Body of pancreas (tissue), 4 donors: ENCODE measurements at regions not wholly inside any gene's neighbourhood (a gene's known extent, or its start where the extent isn't known, plus 50 kb on each side); places are given as distances from the start of the nearest gene placed in this dataset.

Experiments
- ATAC-seq: fragments of 150-250 bp; one replicate; pipeline ENCODE4 v1.9.1; 2016
- DNase-seq, 4 donors: peaks; one replicate each; pipeline ENCODE4 v3.0.0-alpha.2; 2019
- H3K27ac ChIP-seq, 4 donors: fragments of 200-600 bp; sonication (generic); 1 replicate in 3 of 4; 2 replicates in 1 of 4; pipeline versions ENCODE4 v1.5.1 to v1.6.1; 2016 to 2019; ENCODE audit warnings: mild to moderate bottlenecking in 1 of 4, mixed read lengths in 1 of 4, moderate library complexity in 1 of 4
- H3K27me3 ChIP-seq, 2 donors: fragments of 200-600 bp; sonication (generic); one replicate each; pipeline ENCODE4 v1.6.0; 2016; ENCODE audit warnings: mild to moderate bottlenecking in 1 of 2
- H3K36me3 ChIP-seq, 2 donors: fragments of 200-600 bp; sonication (generic); replicated peaks in 1 of 2; 2 replicates each; pipeline ENCODE4 v1.5.1; 2016; ENCODE audit warnings: low read depth in 2 of 2; ENCODE audit not compliant: insufficient read depth in 1 of 2
- H3K4me1 ChIP-seq: fragments of 200-600 bp; sonication (generic); one replicate; pipeline ENCODE4 v1.6.0; 2016
- H3K4me3 ChIP-seq, 2 donors: fragments of 200-600 bp; sonication (generic); 1 replicate in 1 of 2; 2 replicates in 1 of 2; pipeline ENCODE4 v1.5.1; 2016 to 2019
- H3K9me3 ChIP-seq, 3 donors: fragments of 200-600 bp; sonication (generic); 1 replicate in 2 of 3; 2 replicates in 1 of 3; pipeline ENCODE4 v1.5.1; 2016
- POLR2A ChIP-seq, 3 donors: fragments of 450-650 bp; IDR thresholded peaks; one replicate each; pipeline ENCODE4 v1.6.1; 2016; ENCODE audit warnings: antibody characterized with exemption in 3 of 3, mild to moderate bottlenecking in 2 of 3
- WGBS, 2 donors: methylation state at CpG; one replicate each; pipeline ENCODE4 v1.1.5; 2017; 5-methylcytosine and 5-hydroxymethylcytosine counted together
- intact Hi-C: fragments of 100-400 bp; cut with DNase I; formaldehyde crosslinking; loops from one replicate; pipeline ENCODE4 v1.15.1; 2023
- TF ChIP-seq, protein P1 (sequence below), 7 experiments: fragments of 450-650 bp in 4 of 7; fragments of 200-600 bp in 3 of 7; sonication (generic) in 3 of 7; IDR thresholded peaks; one replicate each; pipeline ENCODE4 v1.5.1; 2016 to 2019; ENCODE audit warnings: antibody characterized with exemption in 7 of 7

DNA sequence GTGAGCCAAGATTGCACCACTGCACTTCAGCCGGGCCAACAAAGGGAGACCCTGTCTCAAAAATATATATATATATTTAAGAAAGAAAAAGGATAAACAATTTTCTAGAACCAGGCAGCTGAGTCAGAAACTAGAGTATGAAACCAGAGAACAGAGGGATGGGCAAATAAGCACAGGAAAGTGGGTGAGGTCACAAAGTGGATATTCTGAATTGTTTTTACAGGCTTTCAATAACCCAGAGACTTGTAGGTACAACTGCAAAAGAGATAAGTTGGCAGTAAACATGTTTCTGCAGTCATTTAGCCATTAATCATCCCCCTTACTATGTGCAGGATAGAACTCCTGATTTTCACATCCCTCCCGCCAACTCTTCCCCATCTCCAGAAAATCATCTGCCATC, 94.2 kb downstream of the BTG1 start:
- no peak for TF ChIP-seq POLR2A (IDR thresholded peaks at IDR 0.05)
- TF ChIP-seq, protein P1, sequence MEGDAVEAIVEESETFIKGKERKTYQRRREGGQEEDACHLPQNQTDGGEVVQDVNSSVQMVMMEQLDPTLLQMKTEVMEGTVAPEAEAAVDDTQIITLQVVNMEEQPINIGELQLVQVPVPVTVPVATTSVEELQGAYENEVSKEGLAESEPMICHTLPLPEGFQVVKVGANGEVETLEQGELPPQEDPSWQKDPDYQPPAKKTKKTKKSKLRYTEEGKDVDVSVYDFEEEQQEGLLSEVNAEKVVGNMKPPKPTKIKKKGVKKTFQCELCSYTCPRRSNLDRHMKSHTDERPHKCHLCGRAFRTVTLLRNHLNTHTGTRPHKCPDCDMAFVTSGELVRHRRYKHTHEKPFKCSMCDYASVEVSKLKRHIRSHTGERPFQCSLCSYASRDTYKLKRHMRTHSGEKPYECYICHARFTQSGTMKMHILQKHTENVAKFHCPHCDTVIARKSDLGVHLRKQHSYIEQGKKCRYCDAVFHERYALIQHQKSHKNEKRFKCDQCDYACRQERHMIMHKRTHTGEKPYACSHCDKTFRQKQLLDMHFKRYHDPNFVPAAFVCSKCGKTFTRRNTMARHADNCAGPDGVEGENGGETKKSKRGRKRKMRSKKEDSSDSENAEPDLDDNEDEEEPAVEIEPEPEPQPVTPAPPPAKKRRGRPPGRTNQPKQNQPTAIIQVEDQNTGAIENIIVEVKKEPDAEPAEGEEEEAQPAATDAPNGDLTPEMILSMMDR (IDR thresholded peaks at IDR 0.05) = no peak
- H3K27ac ChIP-seq = no peak overlapping the region
- WGBS, 2 donors = 98 to 100% methylated on average over 2 of the region's 2 CpGs
- H3K4me3 ChIP-seq = no peak overlapping the region
- H3K27me3 ChIP-seq = no peaks in the 10 kb centered on the region
- no peaks in the 10 kb centered on the region for H3K9me3 ChIP-seq
- H3K36me3 ChIP-seq = no peaks in the 10 kb centered on the region
- ATAC-seq (no peak), DNase-seq (no peak)
- intact Hi-C loops = no loop called here
- H3K4me1 ChIP-seq = peaks cover 10% of the 10 kb centered on the region

DNA sequence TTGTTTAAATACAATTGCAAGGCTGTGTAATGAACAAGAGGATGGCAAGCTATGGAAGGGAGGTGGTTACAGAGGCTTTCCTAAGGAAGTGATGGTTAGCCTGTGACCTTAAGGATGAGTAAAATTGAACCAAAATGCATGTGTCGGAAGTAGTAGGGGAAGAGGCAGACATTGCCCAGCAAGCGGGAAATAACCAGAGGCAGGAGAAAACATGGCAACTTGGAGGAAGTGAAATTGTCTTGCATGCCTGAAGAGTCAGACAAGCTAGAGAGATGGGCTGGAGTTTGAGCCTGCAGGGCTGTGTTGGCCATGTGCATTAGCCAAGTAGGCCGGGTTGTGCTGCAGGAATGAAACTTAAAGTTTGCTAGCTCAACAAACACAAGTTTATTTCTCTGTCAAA, 96.2 kb downstream of the BTG1 start:
- H3K27me3 ChIP-seq = no peaks in the 10 kb centered on the region
- no peak for TF ChIP-seq POLR2A (IDR thresholded peaks at IDR 0.05)
- TF ChIP-seq, protein P1 (IDR thresholded peaks at IDR 0.05) = no peak
- 76 to 77% methylated on average over 3 of the region's 3 CpGs for WGBS, 2 donors
- DNase-seq (no peak), ATAC-seq (no peak)
- no peak overlapping the region for H3K27ac ChIP-seq
- no peak overlapping the region for H3K4me3 ChIP-seq
- no peaks in the 10 kb centered on the region for H3K9me3 ChIP-seq
- H3K36me3 ChIP-seq = no peaks in the 10 kb centered on the region
- no peaks in the 10 kb centered on the region for H3K4me1 ChIP-seq
- intact Hi-C loops = no loop called here

GRCh38 chr12:92047393-92047826, 98.2 kb downstream of the BTG1 start:
- no peaks in the 10 kb centered on the region for H3K4me1 ChIP-seq
- no peaks in the 10 kb centered on the region for H3K36me3 ChIP-seq
- H3K4me3 ChIP-seq = no peak overlapping the region
- 86 to 94% methylated on average over 2 of the region's 2 CpGs for WGBS, 2 donors
- no peak for TF ChIP-seq POLR2A (IDR thresholded peaks at IDR 0.05)
- TF ChIP-seq, protein P1 (IDR thresholded peaks at IDR 0.05) = no peak
- DNase-seq (no peak), ATAC-seq (no peak)
- intact Hi-C loops = no loop called here
- no peak overlapping the region for H3K27ac ChIP-seq
- H3K27me3 ChIP-seq = no peaks in the 10 kb centered on the region
- H3K9me3 ChIP-seq = no peaks in the 10 kb centered on the region

GRCh38 chr12:92046557-92047392, 98.9 kb downstream of the BTG1 start:
- ATAC-seq (no peak), DNase-seq (no peak)
- intact Hi-C loops = no loop called here
- TF ChIP-seq, protein P1 (IDR thresholded peaks at IDR 0.05) = no peak
- no peak for TF ChIP-seq POLR2A (IDR thresholded peaks at IDR 0.05)
- 87 to 90% methylated on average over 7 of the region's 7 CpGs for WGBS, 2 donors
- Histone ChIP-seq H3K9me3 (no peaks in the 10 kb centered on the region), H3K27me3 (no peaks in the 10 kb centered on the region), H3K4me1 (no peaks in the 10 kb centered on the region), H3K36me3 (no peaks in the 10 kb centered on the region), H3K4me3 (no peak overlapping the region), H3K27ac (no peak overlapping the region)

DNA sequence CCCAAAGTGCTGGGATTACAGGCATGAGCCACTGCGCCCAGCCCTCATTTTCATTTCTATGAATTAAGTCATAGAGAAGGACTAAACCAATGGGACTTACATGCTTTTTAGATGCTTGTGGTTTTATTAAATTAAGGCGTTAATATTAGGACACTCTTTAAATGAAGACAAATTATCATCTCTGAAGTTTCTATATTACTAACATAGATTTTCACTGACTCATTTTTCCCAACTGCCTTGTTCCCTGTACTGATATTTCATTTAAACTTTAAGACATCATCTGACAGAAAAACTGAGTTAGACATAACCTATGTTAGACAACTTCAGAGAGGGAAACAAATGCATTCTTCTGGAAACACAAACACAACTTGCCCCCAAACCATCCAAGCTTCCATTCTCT, 99.8 kb downstream of the BTG1 start:
- Histone ChIP-seq H3K4me1 (no peaks in the 10 kb centered on the region), H3K27me3 (no peaks in the 10 kb centered on the region), H3K27ac (no peak overlapping the region), H3K9me3 (no peaks in the 10 kb centered on the region), H3K36me3 (no peaks in the 10 kb centered on the region), H3K4me3 (no peak overlapping the region)
- WGBS, 2 donors = 86 to 100% methylated on average over 2 of the region's 2 CpGs
- TF ChIP-seq, protein P1 (IDR thresholded peaks at IDR 0.05) = no peak
- no peak for TF ChIP-seq POLR2A (IDR thresholded peaks at IDR 0.05)
- no peak for DNase-seq
- no peak for ATAC-seq
- intact Hi-C loops = no loop called here
